Limb (tissue), 2 donors: ENCODE measurements at regions not wholly inside any gene's neighbourhood (a gene's known extent, or its start where the extent isn't known, plus 50 kb on each side); places are given as distances from the start of the nearest gene placed in this dataset.

Experiments
- DNase-seq, 2 donors: peaks; one replicate each; pipeline ENCODE4 v3.0.0-alpha.2; 2016; ENCODE audit errors: extremely low spot score in 2 of 2

DNA sequence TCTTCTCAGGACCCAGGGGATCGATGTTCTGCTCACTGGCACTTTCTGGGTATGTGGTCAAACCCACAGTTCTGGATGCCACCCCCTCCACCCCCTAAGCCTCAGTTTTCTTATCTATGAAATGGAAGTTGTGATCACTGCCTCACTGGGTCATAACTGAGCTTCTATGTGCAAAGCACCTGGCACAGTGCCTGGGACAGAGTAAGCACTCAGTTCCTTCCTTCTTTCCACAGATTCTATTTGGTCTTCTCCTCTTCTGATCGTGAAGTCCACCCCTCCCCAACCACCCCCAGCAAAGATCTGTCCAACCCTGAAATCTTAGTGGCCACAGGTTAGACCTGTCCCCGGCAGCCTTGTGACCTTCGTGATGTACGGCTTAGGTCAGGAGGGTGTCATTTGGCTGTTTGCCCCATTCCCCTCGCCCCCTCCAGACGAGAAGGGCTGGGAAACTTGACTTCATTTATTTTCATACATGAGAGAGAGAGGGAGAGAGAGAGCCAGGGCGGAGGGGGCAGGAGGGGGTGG, 181.4 kb downstream of the FGF18 start:
- peak in 1 of 2 donors; percentile 33 for DNase-seq

DNA sequence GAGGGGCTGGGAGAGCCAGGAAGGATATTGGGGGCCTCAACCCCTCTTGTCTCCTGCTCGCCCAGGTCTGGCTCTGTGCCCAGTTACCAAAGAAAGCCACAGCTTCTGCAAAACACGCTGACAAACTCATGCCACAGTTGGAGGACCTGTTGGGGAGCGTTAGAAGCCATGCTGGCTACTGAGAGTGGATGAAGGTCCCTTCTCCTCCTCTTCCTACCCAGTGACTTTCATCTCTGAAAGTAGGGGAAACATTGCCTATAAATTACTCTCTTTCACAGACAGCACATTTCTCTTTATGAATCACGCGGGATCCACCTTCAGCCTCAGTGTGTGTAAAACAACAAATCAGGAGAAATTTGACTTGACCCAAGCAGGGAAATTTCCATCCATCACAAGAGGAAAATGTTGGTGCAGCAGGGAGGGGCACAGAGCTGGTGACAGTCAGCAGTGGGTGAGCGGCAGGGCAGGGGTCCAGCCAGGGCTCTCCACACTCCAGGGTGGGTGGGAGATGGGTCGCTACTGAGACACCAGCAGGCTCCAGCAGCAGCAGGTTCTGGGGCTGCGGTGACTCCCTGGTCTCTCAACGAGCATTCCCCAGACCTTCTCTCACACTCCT, 181.9 kb downstream of the FGF18 start:
- peak in 1 of 2 donors; percentile 32 for DNase-seq

DNA sequence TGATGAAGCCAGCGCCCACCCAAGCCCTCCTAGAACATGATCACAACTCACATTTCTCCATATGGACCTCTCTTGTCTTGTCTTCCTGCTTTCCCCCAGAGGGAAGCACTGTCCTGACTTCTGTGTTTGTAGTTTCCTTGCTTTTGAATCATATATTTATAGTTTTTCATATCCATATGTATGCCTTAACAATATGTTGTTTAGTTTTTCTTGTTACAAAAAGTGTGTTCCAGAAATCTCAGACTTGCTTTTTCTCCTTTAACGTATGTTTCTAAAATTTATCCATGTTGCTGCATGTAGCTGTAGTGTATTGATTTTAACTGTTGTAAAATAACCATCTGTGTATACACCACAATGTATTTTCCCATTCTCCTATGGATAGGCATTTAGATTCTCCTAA, 182.0 kb upstream of the SMIM23 start:
- peak in 1 of 2 donors; percentile 2 for DNase-seq

DNA sequence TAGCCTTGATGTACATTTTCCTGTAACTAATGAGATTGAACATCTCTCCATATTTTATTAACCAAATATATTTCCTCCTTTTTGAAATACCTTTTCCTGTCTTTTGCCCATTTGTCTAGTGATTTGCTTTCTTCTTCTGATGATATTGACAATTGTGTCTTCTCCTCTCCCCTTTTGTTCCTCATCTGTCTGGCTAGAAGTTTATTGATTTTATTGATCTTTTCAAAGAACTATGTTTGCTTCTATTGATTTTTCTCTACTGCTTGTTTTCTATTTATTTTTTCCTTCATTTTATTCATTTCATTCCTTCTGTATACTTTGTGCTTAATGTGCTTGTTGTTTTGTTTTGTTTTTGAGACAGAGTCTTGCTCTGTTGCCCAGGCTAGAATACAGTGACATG, 181.4 kb upstream of the SMIM23 start:
- DNase-seq: no peak

DNA sequence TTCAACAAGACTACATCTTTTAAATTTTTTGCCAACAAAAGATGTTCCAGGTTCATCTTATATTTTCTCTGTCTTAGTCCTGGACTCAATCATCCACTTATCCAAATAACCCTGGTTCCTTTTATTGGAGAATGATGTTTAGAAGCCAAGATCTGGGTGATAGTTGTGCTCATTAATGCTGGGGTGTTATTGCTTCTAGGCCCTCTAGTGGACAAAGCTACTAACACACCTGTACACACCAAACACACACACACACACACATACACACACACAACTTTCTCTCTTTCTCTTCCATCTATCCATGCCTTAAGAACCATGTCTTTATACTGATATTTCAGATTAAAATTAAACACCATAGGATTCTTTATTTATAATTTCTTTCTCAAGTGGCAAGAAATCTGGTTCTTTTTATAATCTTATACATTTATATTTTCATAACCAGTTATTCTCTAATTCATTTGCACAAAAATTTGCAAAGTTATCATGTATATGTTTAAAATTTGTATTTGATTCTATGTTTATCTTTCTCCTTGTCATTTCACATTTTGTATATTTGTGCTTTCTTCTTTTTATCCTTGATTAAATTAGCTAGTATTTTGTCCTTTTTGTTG, 179.1 kb upstream of the SMIM23 start:
- no peak for DNase-seq

DNA sequence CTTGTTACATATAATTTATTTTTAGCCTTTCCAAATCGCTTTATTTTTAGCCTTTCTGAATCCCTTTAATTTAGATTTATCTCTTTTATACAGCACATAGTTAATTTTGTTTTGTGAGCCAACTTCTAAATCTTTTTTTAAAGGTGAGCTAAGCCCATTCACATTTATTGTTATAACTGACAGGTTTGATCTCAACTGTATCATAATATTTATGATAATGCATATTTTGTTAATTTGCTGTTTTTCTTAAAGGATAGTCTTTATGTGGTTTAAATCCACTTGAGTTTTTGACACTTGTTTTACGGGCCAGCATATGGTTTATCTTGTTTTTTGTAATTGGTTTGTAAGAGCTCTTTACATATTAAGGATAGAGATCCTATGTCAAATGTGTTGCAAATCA, 177.8 kb upstream of the SMIM23 start:
- no peak for DNase-seq

DNA sequence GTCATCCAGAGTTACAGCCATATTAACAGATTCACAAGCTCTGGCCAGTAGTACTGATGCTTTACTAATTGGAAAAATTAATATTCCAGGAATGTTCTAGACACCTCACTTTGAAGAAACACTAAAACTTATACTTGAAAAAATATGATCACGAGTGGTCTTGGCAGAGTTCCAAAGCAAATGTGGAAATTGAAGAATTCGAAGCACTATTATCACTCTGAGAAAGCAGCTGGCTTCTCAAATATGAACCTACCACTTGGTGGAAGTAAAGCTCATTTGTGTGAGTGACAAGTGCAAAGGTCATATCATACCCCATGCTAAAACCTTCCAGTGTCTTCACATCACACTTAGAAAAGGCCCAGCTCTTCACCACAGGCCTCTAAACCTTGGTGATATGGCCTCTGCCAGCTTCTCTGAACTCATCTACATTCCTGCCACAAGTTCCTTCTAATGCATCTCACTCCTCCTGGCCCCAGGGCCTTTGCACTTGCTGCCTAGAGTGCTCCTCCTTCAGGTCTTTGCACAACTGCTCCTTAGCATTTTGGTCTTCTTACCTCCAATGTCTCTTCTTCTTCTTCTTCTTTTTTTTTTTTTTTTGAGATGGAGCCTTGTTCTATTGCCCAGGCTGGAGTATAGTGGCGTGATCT, 175.7 kb upstream of the SMIM23 start:
- DNase-seq: peak in 1 of 2 donors; percentile 14

DNA sequence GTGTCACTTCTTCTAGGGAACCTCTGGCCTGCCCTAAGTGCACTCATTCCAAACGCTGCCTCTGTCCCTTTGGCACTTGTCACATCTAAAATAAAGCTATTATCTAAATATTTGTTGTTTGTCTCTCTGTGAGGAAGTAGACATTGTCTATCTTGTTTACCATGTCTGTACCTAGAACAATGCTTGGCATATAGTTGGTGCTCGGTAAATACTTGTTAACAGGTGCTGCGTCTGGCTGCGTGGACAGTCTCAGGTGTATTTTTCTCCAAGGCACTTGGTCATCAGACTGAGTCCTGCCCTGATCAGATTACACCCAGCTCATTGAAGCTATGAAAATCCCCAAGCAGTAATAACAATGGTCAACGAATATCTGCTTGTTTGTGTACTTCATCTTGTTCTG, 174.9 kb upstream of the SMIM23 start:
- no peak for DNase-seq

DNA sequence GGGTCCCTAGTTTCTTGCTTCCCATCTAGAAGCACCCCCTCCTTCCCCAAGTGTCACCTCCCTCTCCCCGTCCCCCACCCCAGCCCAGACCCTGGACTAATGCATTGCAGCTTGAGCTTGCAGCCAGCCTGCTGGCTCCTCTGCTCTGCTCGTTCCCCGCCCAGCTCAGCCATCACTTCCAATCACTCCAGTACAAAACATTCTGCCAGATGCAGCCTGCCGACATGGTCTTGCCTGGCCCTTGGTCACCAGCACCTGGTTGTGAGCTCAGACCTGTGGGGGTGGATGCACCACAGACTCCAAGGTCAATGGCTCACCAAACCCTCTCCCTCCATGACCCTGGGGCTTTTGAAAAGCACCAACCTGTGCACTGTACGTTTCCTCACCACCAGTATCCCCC, 172.9 kb upstream of the SMIM23 start:
- no peak for DNase-seq

DNA sequence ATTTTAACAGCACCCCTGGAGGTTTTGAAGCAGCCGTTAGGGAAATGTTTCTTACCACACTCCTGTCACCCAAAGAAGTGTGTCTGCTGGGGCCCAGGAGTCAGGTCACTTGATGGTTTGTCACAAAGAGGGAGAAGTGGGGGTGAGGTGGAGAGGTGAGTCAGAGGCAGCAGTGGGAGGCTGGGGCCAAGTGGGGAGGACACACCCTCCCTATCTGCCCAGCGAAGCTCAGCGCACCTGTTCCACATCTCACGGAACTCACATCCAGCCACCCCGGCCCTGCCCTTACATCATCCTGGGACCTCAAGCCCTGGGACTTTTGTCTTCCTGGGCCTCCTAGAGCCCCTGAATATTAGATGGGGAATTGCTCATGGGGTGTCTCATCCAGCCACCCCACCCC, 171.1 kb upstream of the SMIM23 start:
- DNase-seq: no peak

DNA sequence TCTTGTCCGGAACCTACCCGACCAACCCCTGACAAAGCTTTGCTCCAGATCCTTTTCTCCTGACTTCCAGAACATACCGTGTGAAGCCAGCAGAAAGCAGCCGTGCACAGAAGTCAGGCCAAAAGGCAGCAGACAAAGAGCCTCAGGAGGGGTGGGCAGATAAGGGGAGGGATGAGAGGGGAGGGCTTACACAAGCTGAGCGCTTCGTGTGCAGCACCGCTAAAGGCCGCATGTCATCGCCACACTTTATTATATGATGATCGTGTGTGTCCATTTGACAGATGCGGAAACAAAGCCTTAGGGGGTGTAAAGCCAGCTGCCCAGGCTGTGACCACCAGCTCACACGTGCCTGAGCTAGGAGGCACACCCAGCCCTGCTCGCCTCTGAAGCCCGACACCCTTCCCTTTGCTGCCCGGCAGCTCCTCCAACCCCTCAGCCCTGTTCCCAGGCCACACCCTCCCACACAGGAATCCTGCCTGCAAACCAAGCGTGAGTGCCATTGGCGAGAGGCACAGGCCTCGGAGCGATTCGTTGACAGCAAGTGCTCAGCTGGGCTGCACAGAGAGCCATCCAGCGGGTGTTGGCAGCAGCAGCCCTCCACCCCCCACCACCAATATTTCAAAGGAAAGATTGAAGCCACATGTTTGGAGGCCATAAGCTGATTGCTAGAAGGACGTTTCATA, 170.5 kb upstream of the SMIM23 start:
- DNase-seq: peak in 1 of 2 donors; percentile 64

DNA sequence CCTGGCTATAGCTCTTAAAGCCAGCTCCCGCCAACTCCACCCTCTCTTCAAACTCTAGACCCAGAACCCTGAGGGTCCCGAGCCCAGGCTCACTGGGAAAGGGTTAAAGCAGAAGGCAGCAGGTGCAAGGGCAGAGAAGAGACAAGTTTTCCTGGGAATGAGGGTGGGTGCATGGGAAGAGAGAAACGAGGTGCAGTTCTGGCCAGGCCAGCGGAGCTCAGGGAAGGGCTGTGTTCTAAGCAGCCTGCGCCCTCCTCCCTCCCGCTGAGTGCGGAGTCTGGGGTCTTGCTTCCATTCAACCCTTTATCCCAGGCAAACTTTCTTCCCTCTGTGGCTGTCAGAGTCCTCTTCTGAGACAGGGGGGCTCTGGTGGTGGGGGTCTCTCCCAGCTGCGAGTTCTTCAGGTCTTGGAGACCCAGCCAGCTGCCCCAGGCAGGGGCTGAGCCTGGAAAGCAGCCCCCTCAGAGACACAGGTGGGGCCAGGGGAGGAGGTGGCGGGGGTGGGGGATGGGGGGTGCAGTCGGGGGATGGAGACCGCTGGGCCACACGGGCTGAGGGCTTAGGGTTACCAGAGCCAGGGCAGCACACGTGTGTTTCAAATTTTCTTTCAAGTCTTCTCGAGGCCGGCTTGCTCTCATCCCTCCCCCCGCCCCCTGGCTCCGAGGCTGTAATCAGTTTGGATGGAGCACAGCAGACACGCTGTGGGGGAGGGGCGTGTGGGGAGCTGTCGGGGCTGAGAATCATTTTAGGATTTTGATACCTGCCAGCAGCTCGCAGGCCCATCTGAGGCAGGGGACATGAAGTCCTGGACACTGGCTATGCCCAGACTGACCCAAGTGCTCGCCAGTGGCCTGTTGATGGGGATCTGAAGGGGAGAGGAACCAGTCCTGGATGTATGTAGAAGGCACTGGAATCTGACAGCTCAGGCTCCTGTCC, 169.6 kb upstream of the SMIM23 start:
- DNase-seq: peak in 1 of 2 donors; percentile 55

DNA sequence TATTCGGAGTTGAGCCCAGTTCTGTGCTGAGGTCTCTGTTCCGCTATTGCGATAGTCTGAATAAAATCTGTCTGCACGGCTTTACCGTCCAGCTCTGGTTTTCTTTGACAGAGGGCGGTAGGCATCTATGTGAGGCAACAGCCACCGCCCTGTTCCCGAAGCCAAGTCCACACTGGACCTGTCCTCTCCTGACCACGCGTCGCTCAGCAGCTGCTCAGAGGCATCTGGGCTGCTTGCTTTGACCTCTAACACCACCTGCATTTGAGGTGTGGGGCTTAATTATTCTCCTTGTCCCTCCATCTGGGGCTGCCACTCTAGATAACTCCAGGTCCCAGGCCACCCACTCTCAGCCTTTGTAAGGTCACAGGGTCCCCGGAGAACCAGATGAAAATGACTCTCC, 168.4 kb upstream of the SMIM23 start:
- DNase-seq: no peak

DNA sequence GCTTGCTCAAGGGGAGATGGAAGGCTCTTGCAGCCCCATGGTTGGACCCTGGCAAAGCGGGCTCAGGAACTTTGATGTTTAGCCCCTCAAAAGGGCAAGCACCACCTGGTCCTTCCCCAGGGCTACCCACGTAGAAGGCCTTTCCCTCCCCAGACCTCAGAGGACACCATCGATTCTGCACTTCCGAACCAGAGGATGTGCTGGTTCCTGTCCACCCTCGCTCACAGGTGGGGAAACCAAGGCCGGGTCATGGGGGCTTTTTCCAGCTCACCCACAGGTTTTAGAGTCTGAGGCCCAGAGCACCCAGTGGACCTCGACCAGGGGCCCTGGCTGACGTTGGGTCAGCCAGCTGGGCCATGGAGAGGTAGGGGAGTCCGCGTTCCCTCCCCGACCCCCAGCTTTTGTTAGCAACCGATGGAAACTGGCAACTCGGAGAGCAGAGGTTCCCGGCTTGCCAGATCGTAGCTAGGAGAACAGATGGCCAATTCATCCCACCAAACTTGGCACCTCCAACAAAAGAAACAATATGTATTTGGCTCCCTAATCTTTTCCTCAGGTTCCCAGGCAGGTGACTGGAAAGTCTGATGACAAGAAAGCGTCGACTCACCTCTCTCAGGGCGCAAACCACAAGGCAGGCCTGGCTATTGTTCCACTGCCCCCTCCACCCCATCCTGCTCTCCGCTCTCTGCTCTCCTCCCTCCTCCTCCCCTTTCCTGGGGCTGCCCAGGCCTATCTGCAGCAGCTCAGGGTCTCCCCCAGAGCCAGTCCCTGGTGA, 167.6 kb upstream of the SMIM23 start:
- DNase-seq: no peak

DNA sequence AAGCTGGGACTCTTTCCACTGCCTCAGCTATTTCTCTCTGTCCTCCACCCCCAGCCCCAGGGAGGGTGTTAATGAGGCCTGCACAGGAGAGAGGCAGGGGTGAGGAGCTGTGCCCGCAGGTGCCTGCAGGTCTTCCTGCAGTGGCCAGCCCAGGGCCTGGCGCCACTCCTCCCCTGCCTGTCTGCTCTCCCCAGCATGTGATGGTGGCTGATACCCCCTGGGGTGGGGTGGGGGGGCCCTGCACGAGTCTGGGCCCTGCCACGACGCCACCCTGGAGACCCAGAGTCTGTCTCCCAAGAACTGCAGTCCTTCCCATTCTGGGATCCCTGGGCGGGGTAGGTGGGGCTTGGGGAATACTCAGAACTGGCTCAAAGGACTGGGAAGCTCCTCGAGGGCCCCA, 166.4 kb upstream of the SMIM23 start:
- DNase-seq: no peak

DNA sequence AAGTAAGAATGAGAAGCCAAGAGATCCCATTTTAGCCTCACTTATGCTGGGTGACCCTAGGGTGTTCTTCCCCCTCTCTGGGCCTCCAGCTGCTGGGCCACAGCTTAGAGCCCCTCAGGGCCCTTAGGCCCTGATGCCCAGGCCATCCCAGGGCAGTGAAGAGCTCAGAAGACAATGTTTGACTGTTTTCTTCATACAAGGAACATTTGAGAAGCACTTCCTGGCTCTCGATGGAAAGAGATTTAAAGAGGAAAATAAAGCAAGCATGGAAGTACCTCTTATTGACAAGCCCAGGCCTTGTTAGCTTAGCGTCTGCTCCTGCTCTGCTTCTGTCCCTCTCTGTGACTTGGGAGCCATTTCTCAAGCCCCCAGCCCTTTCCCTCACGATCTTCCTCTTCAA, 165.9 kb upstream of the SMIM23 start:
- no peak for DNase-seq

DNA sequence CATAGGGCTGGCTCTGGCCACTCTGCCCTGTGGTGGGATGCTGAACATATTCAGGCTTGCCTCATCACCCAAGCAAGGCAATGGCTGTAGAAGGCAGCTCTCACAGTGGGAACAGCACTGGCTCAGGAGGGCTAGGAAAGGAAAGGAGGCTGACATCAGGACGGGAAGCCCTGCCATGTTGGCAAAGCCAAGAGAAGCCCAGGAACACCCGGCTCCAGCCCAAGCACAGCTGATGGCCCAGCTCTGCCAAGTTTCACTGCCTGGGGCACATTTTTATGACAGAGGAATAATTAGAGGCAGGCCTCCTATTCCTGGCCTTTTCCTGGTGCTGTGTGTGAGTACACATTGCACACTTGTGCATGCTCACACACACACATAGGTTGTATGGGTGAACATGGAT, 163.6 kb upstream of the SMIM23 start:
- DNase-seq: no peak

DNA sequence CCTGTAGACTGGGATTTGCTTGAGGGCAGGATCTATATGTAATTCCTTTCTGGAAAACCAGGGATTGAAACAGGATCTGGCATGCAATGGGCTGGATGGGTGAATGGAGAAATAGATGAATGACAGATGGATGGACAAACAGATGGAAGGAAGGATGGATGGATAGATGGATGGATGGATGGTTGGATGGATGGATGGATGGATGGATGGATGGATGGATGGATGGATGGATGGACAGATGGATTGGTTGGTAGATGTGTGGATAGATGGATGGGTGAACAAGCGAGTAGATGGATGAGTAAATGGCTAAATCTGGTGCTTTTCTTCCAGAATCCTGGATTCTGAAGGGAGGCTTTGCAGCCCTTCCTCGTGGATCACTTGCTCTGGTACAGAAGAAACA, 162.5 kb upstream of the SMIM23 start:
- no peak for DNase-seq

DNA sequence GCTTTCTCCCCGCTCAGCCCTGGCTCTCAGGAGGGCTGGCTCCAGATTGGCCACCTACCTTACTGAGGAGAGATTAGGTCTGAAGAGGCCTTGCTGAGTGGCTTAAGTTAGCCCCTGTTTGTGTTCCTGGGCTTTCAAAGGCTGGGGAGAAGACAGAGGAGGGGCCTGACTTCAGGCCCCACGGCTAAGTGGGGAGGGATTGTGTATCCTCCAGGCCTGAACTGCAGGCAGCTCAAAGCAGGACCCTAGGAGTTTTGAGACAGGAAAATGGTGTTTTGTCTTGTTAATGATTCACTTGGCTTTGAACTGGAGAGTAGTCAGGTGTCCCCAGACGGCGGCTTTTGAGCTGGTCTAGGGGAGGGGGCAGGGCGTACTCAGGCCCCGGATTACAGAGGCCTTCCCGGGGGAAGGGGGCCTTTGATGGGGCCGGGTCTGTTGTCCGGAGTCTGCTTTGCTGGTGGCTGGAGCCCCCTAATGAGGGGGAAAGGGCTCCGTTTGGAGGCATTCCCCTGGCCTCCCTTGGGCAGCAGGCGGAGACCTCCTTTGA, 162.0 kb upstream of the SMIM23 start:
- no peak for DNase-seq

DNA sequence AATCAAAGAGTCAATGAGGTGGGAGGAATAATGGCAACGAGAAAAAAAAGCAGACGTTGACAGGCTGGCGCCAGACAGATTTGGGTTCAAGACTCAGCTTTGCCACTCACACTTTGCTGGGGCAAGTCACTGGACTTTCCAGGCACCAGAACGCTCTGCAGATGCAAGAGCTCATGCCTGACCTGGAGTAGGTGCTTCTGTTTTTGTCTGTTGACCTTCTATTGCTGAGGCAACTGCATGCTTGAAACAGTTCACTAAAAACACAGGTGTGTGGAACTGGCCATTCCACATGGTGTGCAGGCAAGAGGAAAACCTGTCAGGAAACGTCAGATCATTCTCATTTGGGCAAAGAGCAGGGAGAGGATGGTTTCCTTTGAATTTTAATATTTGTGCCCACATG, 161.2 kb upstream of the SMIM23 start:
- no peak for DNase-seq
